ENCODE measurements at regions not wholly inside any gene's neighbourhood (a gene's known extent, or its start where the extent isn't known, plus 50 kb on each side); places are given as distances from the start of the nearest gene placed in this dataset.
"Not testable (repeated sequence)": the region's sequence is repeated elsewhere in the genome, so short reads cannot be mapped to it uniquely, and the experiment has no call there.

DNA sequence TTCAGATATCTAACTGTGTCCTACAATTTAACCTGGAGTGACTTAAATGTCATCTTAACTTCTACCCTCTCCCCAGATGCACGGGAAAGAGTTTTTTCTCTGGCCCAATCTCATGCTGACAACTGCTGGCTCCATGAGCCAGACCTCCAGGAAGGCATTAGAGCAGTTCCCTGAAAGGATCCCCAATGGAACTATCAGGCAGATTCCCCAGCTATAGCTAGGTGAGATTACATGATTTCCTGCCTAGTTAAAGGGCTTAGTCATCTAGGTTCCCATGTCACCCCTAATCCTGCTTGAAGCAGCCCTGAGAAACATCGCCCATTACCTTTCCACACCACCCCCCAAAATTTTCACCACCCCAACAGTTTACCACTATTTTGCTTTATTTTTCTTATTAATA lies 373.5 kb upstream of the TRPC7 start:
- Histone ChIP-seq H3K4me1 (no peaks in the 10 kb centered on the region), H3K9me3 (peaks cover 7% of the 10 kb centered on the region), H3K27me3 (no peaks in the 10 kb centered on the region), H3K27ac (no peak overlapping the region), H3K4me3 (no peak overlapping the region), H3K36me3 (no peaks in the 10 kb centered on the region)
- no peak for TF ChIP-seq POLR2A (IDR thresholded peaks at IDR 0.05)
- no peak for TF ChIP-seq POLR2AphosphoS5 (IDR thresholded peaks at IDR 0.05)
- TF ChIP-seq, protein P1, sequence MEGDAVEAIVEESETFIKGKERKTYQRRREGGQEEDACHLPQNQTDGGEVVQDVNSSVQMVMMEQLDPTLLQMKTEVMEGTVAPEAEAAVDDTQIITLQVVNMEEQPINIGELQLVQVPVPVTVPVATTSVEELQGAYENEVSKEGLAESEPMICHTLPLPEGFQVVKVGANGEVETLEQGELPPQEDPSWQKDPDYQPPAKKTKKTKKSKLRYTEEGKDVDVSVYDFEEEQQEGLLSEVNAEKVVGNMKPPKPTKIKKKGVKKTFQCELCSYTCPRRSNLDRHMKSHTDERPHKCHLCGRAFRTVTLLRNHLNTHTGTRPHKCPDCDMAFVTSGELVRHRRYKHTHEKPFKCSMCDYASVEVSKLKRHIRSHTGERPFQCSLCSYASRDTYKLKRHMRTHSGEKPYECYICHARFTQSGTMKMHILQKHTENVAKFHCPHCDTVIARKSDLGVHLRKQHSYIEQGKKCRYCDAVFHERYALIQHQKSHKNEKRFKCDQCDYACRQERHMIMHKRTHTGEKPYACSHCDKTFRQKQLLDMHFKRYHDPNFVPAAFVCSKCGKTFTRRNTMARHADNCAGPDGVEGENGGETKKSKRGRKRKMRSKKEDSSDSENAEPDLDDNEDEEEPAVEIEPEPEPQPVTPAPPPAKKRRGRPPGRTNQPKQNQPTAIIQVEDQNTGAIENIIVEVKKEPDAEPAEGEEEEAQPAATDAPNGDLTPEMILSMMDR (IDR thresholded peaks at IDR 0.05): no peak
- TF ChIP-seq EP300 (IDR thresholded peaks at IDR 0.05): no peak
- no peak for DNase-seq (ENCODE audit: low spot score in 2 of 2)
- WGBS: 85% methylated on average over 2 of the region's 2 CpGs

GRCh38 chr5:136736021-136736420 lies 370.7 kb upstream of the TRPC7 start:
- H3K36me3 ChIP-seq: no peaks in the 10 kb centered on the region
- TF ChIP-seq, protein P1 (IDR thresholded peaks at IDR 0.05): no peak
- TF ChIP-seq EP300 (IDR thresholded peaks at IDR 0.05) (no peak), POLR2A (IDR thresholded peaks at IDR 0.05) (no peak), POLR2AphosphoS5 (IDR thresholded peaks at IDR 0.05) (no peak)
- H3K27me3 ChIP-seq: no peaks in the 10 kb centered on the region
- no peak for DNase-seq (ENCODE audit: low spot score in 2 of 2)
- 52% methylated on average over 6 of the region's 6 CpGs for WGBS
- no peaks in the 10 kb centered on the region for H3K9me3 ChIP-seq
- no peak overlapping the region for H3K27ac ChIP-seq
- H3K4me3 ChIP-seq: no peak overlapping the region
- H3K4me1 ChIP-seq: no peaks in the 10 kb centered on the region

DNA sequence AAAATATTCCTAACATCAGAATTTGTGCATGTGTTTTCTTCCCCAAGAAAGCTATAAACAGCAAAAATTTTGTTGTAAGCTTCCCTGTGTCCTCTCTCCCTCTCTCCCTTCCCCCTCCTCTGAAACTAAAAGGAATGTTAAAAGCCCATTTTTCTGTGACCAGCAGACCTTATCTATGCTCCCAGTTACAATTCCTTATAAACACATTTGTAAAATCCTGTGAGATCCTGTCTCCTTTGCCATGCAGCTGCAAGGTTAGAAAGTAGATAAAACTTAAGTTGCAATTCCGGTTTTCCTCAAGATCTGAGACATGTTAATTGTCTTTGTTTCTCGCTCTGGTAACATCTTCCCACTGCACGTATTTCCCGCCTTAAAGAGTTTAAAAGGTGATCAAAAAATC lies 370.3 kb upstream of the TRPC7 start:
- H3K4me1 ChIP-seq; H3K9me3 ChIP-seq; H3K27me3 ChIP-seq; H3K27ac ChIP-seq; H3K4me3 ChIP-seq; DNase-seq (ENCODE audit: low spot score in 2 of 2); H3K36me3 ChIP-seq: not testable (repeated sequence)
- WGBS: 34% methylated on average over 4 of the region's 4 CpGs

DNA sequence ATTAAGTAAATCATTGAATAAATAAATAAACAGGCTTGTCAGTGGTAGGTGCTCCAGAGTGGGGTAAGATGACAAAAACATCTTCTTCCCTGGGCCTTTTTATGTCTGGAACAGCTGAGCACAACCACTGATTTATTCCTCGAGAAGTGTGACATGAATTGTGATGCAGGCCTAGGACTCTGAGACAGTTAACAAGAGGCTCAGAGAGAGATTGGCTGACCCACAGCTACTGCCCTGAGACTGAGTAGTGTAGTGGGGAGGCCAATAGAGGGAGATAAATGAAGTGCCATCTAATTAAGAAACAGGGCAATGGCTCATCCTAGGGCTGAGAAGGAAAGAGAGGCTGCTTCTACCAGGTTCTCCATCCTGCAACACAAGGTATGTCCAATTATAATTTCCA lies 369.3 kb upstream of the TRPC7 start:
- no peak overlapping the region for H3K27ac ChIP-seq
- WGBS: 75% methylated on average over 1 of the region's 1 CpG

GRCh38 chr5:136732751-136733150 lies 367.4 kb upstream of the TRPC7 start:
- Histone ChIP-seq H3K4me3 (no peak overlapping the region), H3K27ac (no peak overlapping the region), H3K27me3 (no peaks in the 10 kb centered on the region), H3K36me3 (no peaks in the 10 kb centered on the region), H3K4me1 (no peaks in the 10 kb centered on the region), H3K9me3 (no peaks in the 10 kb centered on the region)
- WGBS: 92% methylated on average over 1 of the region's 1 CpG
- DNase-seq (ENCODE audit: low spot score in 2 of 2): no peak
- TF ChIP-seq, protein P1 (IDR thresholded peaks at IDR 0.05): no peak
- TF ChIP-seq POLR2AphosphoS5 (IDR thresholded peaks at IDR 0.05) (no peak), POLR2A (IDR thresholded peaks at IDR 0.05) (no peak), EP300 (IDR thresholded peaks at IDR 0.05) (no peak)

More for the DNA sequence above, 369.3 kb upstream of the TRPC7 start:
- no peaks in the 10 kb centered on the region for H3K36me3 ChIP-seq
- H3K27me3 ChIP-seq: no peaks in the 10 kb centered on the region
- H3K4me1 ChIP-seq: no peaks in the 10 kb centered on the region
- DNase-seq (ENCODE audit: low spot score in 2 of 2): no peak
- TF ChIP-seq POLR2AphosphoS5 (IDR thresholded peaks at IDR 0.05) (no peak), POLR2A (IDR thresholded peaks at IDR 0.05) (no peak), EP300 (IDR thresholded peaks at IDR 0.05) (no peak)
- TF ChIP-seq, protein P1 (IDR thresholded peaks at IDR 0.05): no peak
- no peak overlapping the region for H3K4me3 ChIP-seq
- no peaks in the 10 kb centered on the region for H3K9me3 ChIP-seq

GRCh38 chr5:136731241-136731900 lies 366.0 kb upstream of the TRPC7 start:
- H3K4me1 ChIP-seq: no peaks in the 10 kb centered on the region
- H3K36me3 ChIP-seq: no peaks in the 10 kb centered on the region
- no peak for DNase-seq (ENCODE audit: low spot score in 2 of 2)
- 64% methylated on average over 3 of the region's 3 CpGs for WGBS
- H3K9me3 ChIP-seq: no peaks in the 10 kb centered on the region
- H3K27ac ChIP-seq: peak overlapping the region; percentile 1
- no peak overlapping the region for H3K4me3 ChIP-seq
- TF ChIP-seq POLR2AphosphoS5 (IDR thresholded peaks at IDR 0.05): no peak
- TF ChIP-seq, protein P1 (IDR thresholded peaks at IDR 0.05): no peak
- no peak for TF ChIP-seq EP300 (IDR thresholded peaks at IDR 0.05)
- TF ChIP-seq POLR2A (IDR thresholded peaks at IDR 0.05): no peak
- no peaks in the 10 kb centered on the region for H3K27me3 ChIP-seq
